ENCODE measurements at regions not wholly inside any gene's neighbourhood (a gene's known extent, or its start where the extent isn't known, plus 50 kb on each side); places are given as distances from the start of the nearest gene placed in this dataset.
A peak's percentile ranks its signal among the peaks of the same experiment; 100 is the strongest.

GRCh38 chr6:56807989-56808337, 146.9 kb upstream of the BEND6 start:
- Histone ChIP-seq H3K79me2 (replicated peaks; ENCODE audit: insufficient read depth) (peaks cover 100% of the 10 kb centered on the region), H3K4me1 (ENCODE audit: insufficient read depth) (peaks cover 46% of the 10 kb centered on the region)
- H3K4me1 Mint-ChIP-seq, result peaks cover 55% of the 10 kb centered on the region

GRCh38 chr6:56807326-56807988, 147.4 kb upstream of the BEND6 start:
- no peak for DNase-seq (ENCODE audit: low spot score)
- no peak overlapping the region for H3K4me3 Mint-ChIP-seq
- Histone ChIP-seq H4K20me1 (replicated peaks; ENCODE audit: insufficient read depth) (peaks cover 15% of the 10 kb centered on the region; the same call in 1 of the 2 replicates), H3K27me3 (ENCODE audit: insufficient read depth) (no peaks in the 10 kb centered on the region), H3F3A (replicated peaks; ENCODE audit: low read depth) (no peaks in the 10 kb centered on the region), H3K4me2 (no peak overlapping the region), H3K4me1 (ENCODE audit: insufficient read depth) (peaks cover 51% of the 10 kb centered on the region), H3K79me2 (replicated peaks; ENCODE audit: insufficient read depth) (peaks cover 100% of the 10 kb centered on the region), H3K27ac (ENCODE audit: low read depth) (peak overlapping the region; percentile 33; the same call in 1 of the 2 replicates), H3K36me3 (ENCODE audit: insufficient read depth) (no peaks in the 10 kb centered on the region), H3K4me3 (no peak overlapping the region), H3K9me2 (ENCODE audit: insufficient read depth) (no peaks in the 10 kb centered on the region), H2AFZ (no peak overlapping the region)
- H3K9me3 Mint-ChIP-seq, result no peaks in the 10 kb centered on the region
- peak overlapping the region; percentile 65 for H3K27ac Mint-ChIP-seq
- TF ChIP-seq EZH2 (IDR thresholded peaks at IDR 0.05; ENCODE audit: low read depth, unreplicated experiment) (no peak), CTCF (conservative IDR thresholded peaks at IDR 0.05; ENCODE audit: low read depth in 2 of 2) (no peak), REST (IDR thresholded peaks at IDR 0.05; ENCODE audit: unreplicated experiment) (no peak), CREB1 (CRISPR knock-in tag; IDR thresholded peaks at IDR 0.05; ENCODE audit: low read depth) (no peak), EZH2phosphoT487 (IDR thresholded peaks at IDR 0.05; ENCODE audit: unreplicated experiment) (no peak), ZNF331 (CRISPR knock-in tag; IDR thresholded peaks at IDR 0.05; ENCODE audit: low read depth) (no peak)
- H3K4me1 Mint-ChIP-seq, result peaks cover 60% of the 10 kb centered on the region
- no peak for ATAC-seq
- no peaks in the 10 kb centered on the region for H3K36me3 Mint-ChIP-seq (ENCODE audit: low read depth)
- H3K27me3 Mint-ChIP-seq (ENCODE audit: insufficient read depth, low read depth, poor library complexity), result no peaks in the 10 kb centered on the region

More at GRCh38 chr6:56807989-56808337, 146.9 kb upstream of the BEND6 start:
- Mint-ChIP-seq H3K9me3 (no peaks in the 10 kb centered on the region), H3K36me3 (ENCODE audit: low read depth) (no peaks in the 10 kb centered on the region), H3K27ac (peak overlapping the region; percentile 64), H3K27me3 (ENCODE audit: insufficient read depth, low read depth, poor library complexity) (no peaks in the 10 kb centered on the region), H3K4me3 (no peak overlapping the region)
- peak; percentile 57; the same call in 2 of the 3 replicates for ATAC-seq
- Histone ChIP-seq H3K4me2 (no peak overlapping the region), H3K9me2 (ENCODE audit: insufficient read depth) (no peaks in the 10 kb centered on the region), H3K36me3 (ENCODE audit: insufficient read depth) (no peaks in the 10 kb centered on the region), H3K27ac (ENCODE audit: low read depth) (no peak overlapping the region), H2AFZ (no peak overlapping the region), H4K20me1 (replicated peaks; ENCODE audit: insufficient read depth) (peaks cover 15% of the 10 kb centered on the region; the same call in 1 of the 2 replicates), H3F3A (replicated peaks; ENCODE audit: low read depth) (no peaks in the 10 kb centered on the region), H3K27me3 (ENCODE audit: insufficient read depth) (no peaks in the 10 kb centered on the region), H3K4me3 (no peak overlapping the region)
- peak; percentile 34 for DNase-seq (ENCODE audit: low spot score)
- peak; percentile 67 for TF ChIP-seq CREB1 (CRISPR knock-in tag; IDR thresholded peaks at IDR 0.05; ENCODE audit: low read depth)
- TF ChIP-seq POLR2AphosphoS5 (IDR thresholded peaks at IDR 0.05; ENCODE audit: low read depth), result no peak

All from GM23338 (cell line).